ENCODE measurements at regions not wholly inside any gene's neighbourhood (a gene's known extent, or its start where the extent isn't known, plus 50 kb on each side); places are given as distances from the start of the nearest gene placed in this dataset.

DNA sequence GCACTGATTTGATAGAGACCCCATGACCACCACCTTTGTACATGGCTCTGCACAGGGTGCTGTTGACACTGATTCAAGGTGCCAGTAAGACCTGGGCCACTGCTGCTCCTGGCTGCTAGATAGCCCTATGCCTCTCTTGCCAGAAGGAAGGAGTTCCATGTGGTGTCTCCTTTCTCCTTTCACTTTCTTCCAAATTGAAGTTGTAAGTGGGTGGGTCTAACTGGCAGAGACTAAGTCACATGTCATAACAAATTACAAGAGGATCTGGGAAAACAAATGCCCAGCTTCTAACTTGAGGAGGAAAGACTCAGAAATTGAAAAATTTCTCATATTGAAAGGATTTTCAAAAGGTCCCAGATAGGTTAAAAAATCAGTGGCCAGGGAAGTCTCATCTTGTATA, 116.8 kb downstream of the TFAP2B start:
- Histone ChIP-seq H3F3A (replicated peaks; ENCODE audit: low read depth) (no peaks in the 10 kb centered on the region), H3K9me2 (ENCODE audit: insufficient read depth) (no peaks in the 10 kb centered on the region), H3K36me3 (ENCODE audit: insufficient read depth) (no peaks in the 10 kb centered on the region), H3K27ac (ENCODE audit: low read depth) (no peak overlapping the region), H3K4me1 (ENCODE audit: insufficient read depth) (no peaks in the 10 kb centered on the region), H3K27me3 (ENCODE audit: insufficient read depth) (no peaks in the 10 kb centered on the region), H3K79me2 (replicated peaks; ENCODE audit: insufficient read depth) (no peaks in the 10 kb centered on the region), H4K20me1 (replicated peaks; ENCODE audit: insufficient read depth) (no peaks in the 10 kb centered on the region), H2AFZ (no peak overlapping the region), H3K4me2 (no peak overlapping the region), H3K4me3 (no peak overlapping the region)
- ATAC-seq: no peak
- no peaks in the 10 kb centered on the region for H3K36me3 Mint-ChIP-seq (ENCODE audit: low read depth)
- no peak overlapping the region for H3K4me3 Mint-ChIP-seq
- DNase-seq (ENCODE audit: low spot score): no peak
- H3K4me1 Mint-ChIP-seq: no peaks in the 10 kb centered on the region
- H3K27ac Mint-ChIP-seq: no peak overlapping the region
- no peaks in the 10 kb centered on the region for H3K9me3 Mint-ChIP-seq
- TF ChIP-seq, protein P1, sequence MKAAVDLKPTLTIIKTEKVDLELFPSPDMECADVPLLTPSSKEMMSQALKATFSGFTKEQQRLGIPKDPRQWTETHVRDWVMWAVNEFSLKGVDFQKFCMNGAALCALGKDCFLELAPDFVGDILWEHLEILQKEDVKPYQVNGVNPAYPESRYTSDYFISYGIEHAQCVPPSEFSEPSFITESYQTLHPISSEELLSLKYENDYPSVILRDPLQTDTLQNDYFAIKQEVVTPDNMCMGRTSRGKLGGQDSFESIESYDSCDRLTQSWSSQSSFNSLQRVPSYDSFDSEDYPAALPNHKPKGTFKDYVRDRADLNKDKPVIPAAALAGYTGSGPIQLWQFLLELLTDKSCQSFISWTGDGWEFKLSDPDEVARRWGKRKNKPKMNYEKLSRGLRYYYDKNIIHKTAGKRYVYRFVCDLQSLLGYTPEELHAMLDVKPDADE (IDR thresholded peaks at IDR 0.05): no peak
- TF ChIP-seq EZH2phosphoT487 (IDR thresholded peaks at IDR 0.05; ENCODE audit: unreplicated experiment) (no peak), EZH2 (IDR thresholded peaks at IDR 0.05; ENCODE audit: low read depth, unreplicated experiment) (no peak), POLR2AphosphoS5 (IDR thresholded peaks at IDR 0.05; ENCODE audit: low read depth) (no peak), ZNF114 (CRISPR knock-in tag; IDR thresholded peaks at IDR 0.05) (no peak), STAT1 (IDR thresholded peaks at IDR 0.05; ENCODE audit: unreplicated experiment) (no peak), CREB1 (CRISPR knock-in tag; IDR thresholded peaks at IDR 0.05; ENCODE audit: low read depth) (no peak), NANOG (IDR thresholded peaks at IDR 0.05; ENCODE audit: borderline replicate concordance) (no peak)
- TF ChIP-seq, protein P2, sequence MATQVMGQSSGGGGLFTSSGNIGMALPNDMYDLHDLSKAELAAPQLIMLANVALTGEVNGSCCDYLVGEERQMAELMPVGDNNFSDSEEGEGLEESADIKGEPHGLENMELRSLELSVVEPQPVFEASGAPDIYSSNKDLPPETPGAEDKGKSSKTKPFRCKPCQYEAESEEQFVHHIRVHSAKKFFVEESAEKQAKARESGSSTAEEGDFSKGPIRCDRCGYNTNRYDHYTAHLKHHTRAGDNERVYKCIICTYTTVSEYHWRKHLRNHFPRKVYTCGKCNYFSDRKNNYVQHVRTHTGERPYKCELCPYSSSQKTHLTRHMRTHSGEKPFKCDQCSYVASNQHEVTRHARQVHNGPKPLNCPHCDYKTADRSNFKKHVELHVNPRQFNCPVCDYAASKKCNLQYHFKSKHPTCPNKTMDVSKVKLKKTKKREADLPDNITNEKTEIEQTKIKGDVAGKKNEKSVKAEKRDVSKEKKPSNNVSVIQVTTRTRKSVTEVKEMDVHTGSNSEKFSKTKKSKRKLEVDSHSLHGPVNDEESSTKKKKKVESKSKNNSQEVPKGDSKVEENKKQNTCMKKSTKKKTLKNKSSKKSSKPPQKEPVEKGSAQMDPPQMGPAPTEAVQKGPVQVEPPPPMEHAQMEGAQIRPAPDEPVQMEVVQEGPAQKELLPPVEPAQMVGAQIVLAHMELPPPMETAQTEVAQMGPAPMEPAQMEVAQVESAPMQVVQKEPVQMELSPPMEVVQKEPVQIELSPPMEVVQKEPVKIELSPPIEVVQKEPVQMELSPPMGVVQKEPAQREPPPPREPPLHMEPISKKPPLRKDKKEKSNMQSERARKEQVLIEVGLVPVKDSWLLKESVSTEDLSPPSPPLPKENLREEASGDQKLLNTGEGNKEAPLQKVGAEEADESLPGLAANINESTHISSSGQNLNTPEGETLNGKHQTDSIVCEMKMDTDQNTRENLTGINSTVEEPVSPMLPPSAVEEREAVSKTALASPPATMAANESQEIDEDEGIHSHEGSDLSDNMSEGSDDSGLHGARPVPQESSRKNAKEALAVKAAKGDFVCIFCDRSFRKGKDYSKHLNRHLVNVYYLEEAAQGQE (IDR thresholded peaks at IDR 0.05; ENCODE audit: unreplicated experiment): no peak
- TF ChIP-seq, protein P3, sequence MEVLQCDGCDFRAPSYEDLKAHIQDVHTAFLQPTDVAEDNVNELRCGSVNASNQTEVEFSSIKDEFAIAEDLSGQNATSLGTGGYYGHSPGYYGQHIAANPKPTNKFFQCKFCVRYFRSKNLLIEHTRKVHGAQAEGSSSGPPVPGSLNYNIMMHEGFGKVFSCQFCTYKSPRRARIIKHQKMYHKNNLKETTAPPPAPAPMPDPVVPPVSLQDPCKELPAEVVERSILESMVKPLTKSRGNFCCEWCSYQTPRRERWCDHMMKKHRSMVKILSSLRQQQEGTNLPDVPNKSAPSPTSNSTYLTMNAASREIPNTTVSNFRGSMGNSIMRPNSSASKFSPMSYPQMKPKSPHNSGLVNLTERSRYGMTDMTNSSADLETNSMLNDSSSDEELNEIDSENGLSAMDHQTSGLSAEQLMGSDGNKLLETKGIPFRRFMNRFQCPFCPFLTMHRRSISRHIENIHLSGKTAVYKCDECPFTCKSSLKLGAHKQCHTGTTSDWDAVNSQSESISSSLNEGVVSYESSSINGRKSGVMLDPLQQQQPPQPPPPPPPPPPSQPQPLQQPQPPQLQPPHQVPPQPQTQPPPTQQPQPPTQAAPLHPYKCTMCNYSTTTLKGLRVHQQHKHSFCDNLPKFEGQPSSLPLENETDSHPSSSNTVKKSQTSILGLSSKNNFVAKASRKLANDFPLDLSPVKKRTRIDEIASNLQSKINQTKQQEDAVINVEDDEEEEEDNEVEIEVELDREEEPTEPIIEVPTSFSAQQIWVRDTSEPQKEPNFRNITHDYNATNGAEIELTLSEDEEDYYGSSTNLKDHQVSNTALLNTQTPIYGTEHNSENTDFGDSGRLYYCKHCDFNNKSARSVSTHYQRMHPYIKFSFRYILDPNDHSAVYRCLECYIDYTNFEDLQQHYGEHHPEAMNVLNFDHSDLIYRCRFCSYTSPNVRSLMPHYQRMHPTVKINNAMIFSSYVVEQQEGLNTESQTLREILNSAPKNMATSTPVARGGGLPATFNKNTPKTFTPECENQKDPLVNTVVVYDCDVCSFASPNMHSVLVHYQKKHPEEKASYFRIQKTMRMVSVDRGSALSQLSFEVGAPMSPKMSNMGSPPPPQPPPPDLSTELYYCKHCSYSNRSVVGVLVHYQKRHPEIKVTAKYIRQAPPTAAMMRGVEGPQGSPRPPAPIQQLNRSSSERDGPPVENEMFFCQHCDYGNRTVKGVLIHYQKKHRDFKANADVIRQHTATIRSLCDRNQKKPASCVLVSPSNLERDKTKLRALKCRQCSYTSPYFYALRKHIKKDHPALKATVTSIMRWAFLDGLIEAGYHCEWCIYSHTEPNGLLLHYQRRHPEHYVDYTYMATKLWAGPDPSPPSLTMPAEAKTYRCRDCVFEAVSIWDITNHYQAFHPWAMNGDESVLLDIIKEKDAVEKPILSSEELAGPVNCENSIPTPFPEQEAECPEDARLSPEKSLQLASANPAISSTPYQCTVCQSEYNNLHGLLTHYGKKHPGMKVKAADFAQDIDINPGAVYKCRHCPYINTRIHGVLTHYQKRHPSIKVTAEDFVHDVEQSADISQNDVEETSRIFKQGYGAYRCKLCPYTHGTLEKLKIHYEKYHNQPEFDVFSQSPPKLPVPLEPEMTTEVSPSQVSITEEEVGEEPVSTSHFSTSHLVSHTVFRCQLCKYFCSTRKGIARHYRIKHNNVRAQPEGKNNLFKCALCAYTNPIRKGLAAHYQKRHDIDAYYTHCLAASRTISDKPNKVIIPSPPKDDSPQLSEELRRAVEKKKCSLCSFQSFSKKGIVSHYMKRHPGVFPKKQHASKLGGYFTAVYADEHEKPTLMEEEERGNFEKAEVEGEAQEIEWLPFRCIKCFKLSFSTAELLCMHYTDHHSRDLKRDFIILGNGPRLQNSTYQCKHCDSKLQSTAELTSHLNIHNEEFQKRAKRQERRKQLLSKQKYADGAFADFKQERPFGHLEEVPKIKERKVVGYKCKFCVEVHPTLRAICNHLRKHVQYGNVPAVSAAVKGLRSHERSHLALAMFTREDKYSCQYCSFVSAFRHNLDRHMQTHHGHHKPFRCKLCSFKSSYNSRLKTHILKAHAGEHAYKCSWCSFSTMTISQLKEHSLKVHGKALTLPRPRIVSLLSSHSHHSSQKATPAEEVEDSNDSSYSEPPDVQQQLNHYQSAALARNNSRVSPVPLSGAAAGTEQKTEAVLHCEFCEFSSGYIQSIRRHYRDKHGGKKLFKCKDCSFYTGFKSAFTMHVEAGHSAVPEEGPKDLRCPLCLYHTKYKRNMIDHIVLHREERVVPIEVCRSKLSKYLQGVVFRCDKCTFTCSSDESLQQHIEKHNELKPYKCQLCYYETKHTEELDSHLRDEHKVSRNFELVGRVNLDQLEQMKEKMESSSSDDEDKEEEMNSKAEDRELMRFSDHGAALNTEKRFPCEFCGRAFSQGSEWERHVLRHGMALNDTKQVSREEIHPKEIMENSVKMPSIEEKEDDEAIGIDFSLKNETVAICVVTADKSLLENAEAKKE (CRISPR knock-in tag; IDR thresholded peaks at IDR 0.05): no peak
- H3K27me3 Mint-ChIP-seq (ENCODE audit: insufficient read depth, low read depth, poor library complexity): no peaks in the 10 kb centered on the region
